GM06990 (cell line): ENCODE measurements at regions not wholly inside any gene's neighbourhood (a gene's known extent, or its start where the extent isn't known, plus 50 kb on each side); places are given as distances from the start of the nearest gene placed in this dataset.

Experiments
- DNase-seq: peaks from one replicate; pipeline ENCODE4 v3.0.0-alpha.2; 2011; ENCODE audit not compliant: insufficient read length; ENCODE audit errors: extremely low read depth
- H3K27me3 ChIP-seq: replicated peaks from 2 replicates; pipeline ENCODE4 v1.6.0; 2011; ENCODE audit warnings: low read length; ENCODE audit not compliant: control insufficient read depth, insufficient read depth
- H3K36me3 ChIP-seq: 2 replicates; pipeline ENCODE4 v1.5.1; 2011; ENCODE audit warnings: low read length; ENCODE audit not compliant: control insufficient read depth, insufficient read depth
- H3K4me3 ChIP-seq: replicated peaks from 2 replicates; pipeline ENCODE4 v1.5.1; 2011; ENCODE audit warnings: low read depth, mild to moderate bottlenecking, control low read depth, low read length
- CTCF ChIP-seq: IDR thresholded peaks from 2 replicates; pipeline ENCODE4 v1.5.1; 2011; ENCODE audit warnings: low read length, control low read depth, mild to moderate bottlenecking, inconsistent platforms; ENCODE audit not compliant: insufficient read depth, poor library complexity, severe bottlenecking

DNA sequence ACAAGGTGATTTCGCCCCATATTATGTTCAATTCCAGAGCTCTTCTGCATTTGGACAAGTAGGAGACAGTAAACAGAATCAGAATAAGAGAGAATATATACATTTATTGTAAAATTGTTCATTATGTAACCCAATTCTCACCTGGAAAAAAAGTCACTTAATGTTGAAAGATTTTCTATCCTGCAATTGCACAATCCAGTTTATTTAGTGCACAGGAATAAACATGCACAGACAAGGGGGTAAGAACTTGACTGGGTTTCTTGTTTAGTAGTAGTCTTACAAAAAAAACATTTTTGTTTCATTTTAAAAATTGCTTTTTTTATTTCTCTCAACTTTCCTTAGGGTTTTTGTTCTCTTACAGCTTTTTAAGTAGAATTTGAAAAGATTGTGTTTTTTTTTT is 126.6 kb downstream of the SAMD9 start:
- no peak for DNase-seq
- no peak overlapping the region for H3K4me3 ChIP-seq
- no peaks in the 10 kb centered on the region for H3K27me3 ChIP-seq
- no peaks in the 10 kb centered on the region for H3K36me3 ChIP-seq
- no peak for TF ChIP-seq CTCF

GRCh38 chr7:92988941-92989545 is 128.7 kb downstream of the SAMD9 start:
- no peak overlapping the region for H3K4me3 ChIP-seq
- no peak for TF ChIP-seq CTCF
- DNase-seq = no peak
- no peaks in the 10 kb centered on the region for H3K36me3 ChIP-seq
- H3K27me3 ChIP-seq = no peaks in the 10 kb centered on the region

DNA sequence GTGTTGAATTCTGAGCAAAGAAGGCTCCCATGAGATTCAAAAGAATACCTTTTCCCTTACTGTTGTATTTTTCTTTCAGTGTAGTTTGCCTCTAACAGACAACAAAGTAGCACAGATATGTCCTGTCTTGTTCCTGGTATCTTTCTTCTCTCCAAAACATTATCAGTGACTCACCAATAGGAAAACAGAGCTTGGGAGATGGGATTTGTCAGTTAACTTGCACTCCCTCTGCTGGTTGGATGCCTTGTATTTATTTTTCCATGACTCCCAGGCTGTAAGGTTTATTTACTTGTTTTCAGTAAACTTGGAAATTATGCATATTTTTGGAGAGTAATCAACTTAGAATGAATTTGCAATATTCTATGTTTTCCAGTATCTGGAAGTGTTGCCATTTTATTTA is 129.7 kb downstream of the SAMD9 start:
- Histone ChIP-seq H3K27me3 (no peaks in the 10 kb centered on the region), H3K4me3 (no peak overlapping the region), H3K36me3 (no peaks in the 10 kb centered on the region)
- DNase-seq = no peak
- TF ChIP-seq CTCF = no peak

GRCh38 chr7:92987538-92987937 is 130.2 kb downstream of the SAMD9 start:
- Histone ChIP-seq H3K36me3 (no peaks in the 10 kb centered on the region), H3K4me3 (no peak overlapping the region), H3K27me3 (no peaks in the 10 kb centered on the region)
- DNase-seq = no peak
- no peak for TF ChIP-seq CTCF

DNA sequence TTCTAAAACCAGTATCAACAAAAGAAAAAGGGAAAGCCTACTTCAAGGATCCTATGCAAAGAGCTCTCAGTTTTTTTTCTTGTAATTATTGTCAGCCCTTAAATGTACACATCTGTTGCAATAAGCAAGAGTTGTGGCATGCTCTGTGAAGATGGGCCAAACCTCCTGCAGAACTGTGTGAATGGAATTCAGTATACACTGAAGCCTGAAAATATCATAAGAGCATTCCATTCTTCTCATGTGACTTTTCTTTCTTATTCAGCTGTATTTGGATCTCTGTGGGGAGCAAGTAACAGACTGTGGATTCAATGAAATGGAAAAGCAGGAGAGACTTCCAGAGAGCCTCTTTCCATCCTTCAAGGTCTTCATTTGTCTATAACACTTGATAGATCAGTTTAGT is 130.7 kb downstream of the SAMD9 start:
- no peak for TF ChIP-seq CTCF
- Histone ChIP-seq H3K36me3 (no peaks in the 10 kb centered on the region), H3K4me3 (no peak overlapping the region), H3K27me3 (no peaks in the 10 kb centered on the region)
- DNase-seq = no peak

- H3K27me3 ChIP-seq = no peaks in the 10 kb centered on the region
- DNase-seq = no peak
- H3K36me3 ChIP-seq = no peaks in the 10 kb centered on the region
- TF ChIP-seq CTCF = no peak
- no peak overlapping the region for H3K4me3 ChIP-seq
Measured at GRCh38 chr7:92982928-92983327, 134.9 kb downstream of the SAMD9 start.
